ENCODE measurements at regions not wholly inside any gene's neighbourhood (a gene's known extent, or its start where the extent isn't known, plus 50 kb on each side); places are given as distances from the start of the nearest gene placed in this dataset.
A peak's percentile ranks its signal among the peaks of the same experiment; 100 is the strongest.

DNA sequence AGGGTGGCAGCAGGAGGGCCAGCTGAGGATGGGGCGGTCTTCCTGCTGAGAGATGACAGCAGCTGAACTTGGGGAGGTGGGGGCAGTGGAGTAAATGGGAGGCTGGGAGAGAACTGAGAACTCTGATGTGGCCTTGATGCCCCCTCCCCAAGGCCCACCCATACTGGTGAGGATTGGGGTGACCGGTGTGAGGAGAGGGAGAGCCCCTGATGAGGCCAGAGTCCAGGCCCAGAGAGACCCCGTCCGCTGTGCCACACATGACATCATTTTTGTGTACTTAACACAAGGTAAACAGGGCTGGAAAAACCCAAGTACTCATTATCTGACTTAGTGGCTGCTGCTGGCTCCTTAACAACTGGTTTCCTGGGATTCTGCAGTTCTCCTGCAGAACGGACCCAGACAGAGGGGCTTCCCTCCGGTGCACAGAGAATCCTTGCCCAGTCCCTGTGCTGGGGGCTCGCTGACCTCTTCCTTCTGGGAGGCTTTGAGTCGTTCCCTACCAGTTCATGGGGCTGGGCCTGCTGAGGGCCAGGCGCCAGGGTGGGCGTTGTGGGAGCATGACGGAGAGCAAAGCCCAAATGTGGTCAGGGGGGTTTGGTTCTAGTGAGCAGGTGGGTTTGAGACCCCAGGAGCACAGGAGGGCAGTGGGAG is 207.6 kb downstream of the RAB11FIP4 start:
- no peaks in the 10 kb centered on the region for H3K36me3 ChIP-seq
- H3K4me3 ChIP-seq: no peak overlapping the region
- TF ChIP-seq, protein P1, sequence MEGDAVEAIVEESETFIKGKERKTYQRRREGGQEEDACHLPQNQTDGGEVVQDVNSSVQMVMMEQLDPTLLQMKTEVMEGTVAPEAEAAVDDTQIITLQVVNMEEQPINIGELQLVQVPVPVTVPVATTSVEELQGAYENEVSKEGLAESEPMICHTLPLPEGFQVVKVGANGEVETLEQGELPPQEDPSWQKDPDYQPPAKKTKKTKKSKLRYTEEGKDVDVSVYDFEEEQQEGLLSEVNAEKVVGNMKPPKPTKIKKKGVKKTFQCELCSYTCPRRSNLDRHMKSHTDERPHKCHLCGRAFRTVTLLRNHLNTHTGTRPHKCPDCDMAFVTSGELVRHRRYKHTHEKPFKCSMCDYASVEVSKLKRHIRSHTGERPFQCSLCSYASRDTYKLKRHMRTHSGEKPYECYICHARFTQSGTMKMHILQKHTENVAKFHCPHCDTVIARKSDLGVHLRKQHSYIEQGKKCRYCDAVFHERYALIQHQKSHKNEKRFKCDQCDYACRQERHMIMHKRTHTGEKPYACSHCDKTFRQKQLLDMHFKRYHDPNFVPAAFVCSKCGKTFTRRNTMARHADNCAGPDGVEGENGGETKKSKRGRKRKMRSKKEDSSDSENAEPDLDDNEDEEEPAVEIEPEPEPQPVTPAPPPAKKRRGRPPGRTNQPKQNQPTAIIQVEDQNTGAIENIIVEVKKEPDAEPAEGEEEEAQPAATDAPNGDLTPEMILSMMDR (IDR thresholded peaks at IDR 0.05; ENCODE audit: borderline replicate concordance): no peak
- no peak for DNase-seq
- H3K27me3 ChIP-seq (ENCODE audit: low read depth): no peaks in the 10 kb centered on the region
- intact Hi-C loops (cut with micrococcal nuclease): no loop called here
- H3K27ac ChIP-seq (replicated peaks): no peak overlapping the region
- H3K9me3 ChIP-seq (replicated peaks): no peaks in the 10 kb centered on the region
- H3K4me1 ChIP-seq: peaks cover 19% of the 10 kb centered on the region

DNA sequence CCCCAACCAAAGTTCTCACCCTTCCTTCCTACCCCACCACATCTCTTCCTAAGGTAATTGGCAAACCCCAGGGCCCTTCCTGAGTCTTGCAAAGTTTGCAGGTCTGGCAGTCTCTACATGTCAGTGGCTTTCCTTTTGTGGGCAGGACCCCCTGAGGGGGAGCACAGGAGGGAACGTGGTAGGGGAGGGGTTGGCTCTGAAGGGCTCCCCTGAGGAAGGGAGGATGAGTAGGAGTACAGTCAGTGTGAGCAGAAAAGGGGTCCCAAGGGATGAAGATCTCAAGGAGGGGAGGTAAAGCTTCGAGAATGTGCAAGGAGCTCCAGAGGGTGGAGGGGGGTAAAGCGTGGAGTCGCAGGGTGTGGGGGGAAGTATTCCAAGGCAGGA is 206.9 kb downstream of the RAB11FIP4 start:
- intact Hi-C loops (cut with micrococcal nuclease): no loop called here
- no peak for DNase-seq
- TF ChIP-seq, protein P1 (IDR thresholded peaks at IDR 0.05; ENCODE audit: borderline replicate concordance): no peak
- H3K27ac ChIP-seq (replicated peaks): no peak overlapping the region
- H3K4me1 ChIP-seq: peaks cover 24% of the 10 kb centered on the region
- no peak overlapping the region for H3K4me3 ChIP-seq
- no peaks in the 10 kb centered on the region for H3K27me3 ChIP-seq (ENCODE audit: low read depth)
- H3K36me3 ChIP-seq: no peaks in the 10 kb centered on the region
- no peaks in the 10 kb centered on the region for H3K9me3 ChIP-seq (replicated peaks)

- Histone ChIP-seq H3K27ac (replicated peaks) (no peak overlapping the region), H3K27me3 (ENCODE audit: low read depth) (no peaks in the 10 kb centered on the region), H3K9me3 (replicated peaks) (no peaks in the 10 kb centered on the region), H3K4me3 (no peak overlapping the region), H3K4me1 (peaks cover 24% of the 10 kb centered on the region), H3K36me3 (no peaks in the 10 kb centered on the region)
- intact Hi-C loops (cut with micrococcal nuclease): no loop called here
- TF ChIP-seq, protein P1 (IDR thresholded peaks at IDR 0.05; ENCODE audit: borderline replicate concordance): no peak
- no peak for DNase-seq
These were observed 206.3 kb downstream of the RAB11FIP4 start for GRCh38 chr17:31597646-31598398.

DNA sequence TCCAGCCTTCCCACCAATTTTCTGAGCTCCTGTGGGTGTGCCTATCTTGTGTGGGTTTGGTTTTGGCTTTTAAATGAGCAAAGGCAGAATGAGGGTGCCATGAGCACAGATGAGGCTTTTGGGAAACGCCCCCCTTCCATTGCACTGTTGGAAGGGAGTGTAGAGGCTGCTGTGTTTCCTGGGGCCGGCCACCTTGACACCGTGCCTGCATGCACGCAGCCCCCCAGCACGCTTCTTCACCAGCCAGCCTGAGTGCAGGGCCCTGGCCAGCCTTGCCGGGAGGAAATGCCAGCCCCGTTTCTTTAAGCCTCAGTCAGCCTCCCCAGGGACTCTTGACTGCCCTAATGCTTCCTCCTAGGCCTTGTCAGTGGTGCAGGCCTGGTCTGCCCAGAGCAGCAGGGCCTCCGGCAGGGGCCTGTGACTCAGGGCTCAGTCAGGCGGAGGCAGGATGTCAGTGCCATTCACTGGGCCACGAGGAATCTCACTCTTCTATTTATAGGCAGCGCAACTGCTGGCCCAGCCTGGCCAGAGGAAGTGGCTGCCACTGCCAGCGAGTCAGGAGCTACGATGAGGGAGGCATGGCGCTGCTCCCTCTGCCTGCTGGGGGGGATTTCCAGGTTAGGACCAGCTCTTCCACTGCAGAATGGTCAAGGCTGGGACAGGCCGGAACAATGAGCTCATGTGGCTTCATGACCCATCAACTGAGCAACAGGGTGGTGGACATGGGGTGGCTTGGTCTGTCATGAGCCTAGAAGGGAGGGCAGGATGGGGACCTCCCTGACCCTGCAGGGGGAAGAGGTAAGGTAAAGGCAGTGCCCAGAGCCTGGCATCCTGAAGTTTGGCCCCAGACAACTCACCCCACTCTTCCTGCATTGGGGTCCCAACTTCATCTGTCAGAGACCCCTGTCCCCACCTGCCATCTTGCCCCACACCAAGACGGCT is 205.2 kb downstream of the RAB11FIP4 start:
- Histone ChIP-seq H3K36me3 (no peaks in the 10 kb centered on the region), H3K27me3 (ENCODE audit: low read depth) (no peaks in the 10 kb centered on the region), H3K4me1 (peaks cover 24% of the 10 kb centered on the region), H3K27ac (replicated peaks) (peak overlapping the region; percentile 91), H3K4me3 (no peak overlapping the region), H3K9me3 (replicated peaks) (no peaks in the 10 kb centered on the region)
- intact Hi-C loops (cut with micrococcal nuclease): no loop called here
- TF ChIP-seq, protein P1 (IDR thresholded peaks at IDR 0.05; ENCODE audit: borderline replicate concordance): no peak
- peak; percentile 76 for DNase-seq

GRCh38 chr17:31595666-31596381 is 204.3 kb downstream of the RAB11FIP4 start:
- Histone ChIP-seq H3K27ac (replicated peaks) (peak overlapping the region; percentile 91), H3K4me1 (peaks cover 24% of the 10 kb centered on the region), H3K4me3 (no peak overlapping the region), H3K27me3 (ENCODE audit: low read depth) (no peaks in the 10 kb centered on the region), H3K9me3 (replicated peaks) (no peaks in the 10 kb centered on the region), H3K36me3 (peaks cover 7% of the 10 kb centered on the region)
- intact Hi-C loops (cut with micrococcal nuclease): no loop called here
- no peak for DNase-seq
- TF ChIP-seq, protein P1 (IDR thresholded peaks at IDR 0.05; ENCODE audit: borderline replicate concordance): no peak
